Activated T-helper 1 cell treated with Interleukin-2 at 50 U/mL for 16 hours (primary cell): ENCODE measurements at regions not wholly inside any gene's neighbourhood (a gene's known extent, or its start where the extent isn't known, plus 50 kb on each side); places are given as distances from the start of the nearest gene placed in this dataset.
"Not testable (repeated sequence)": the region's sequence is repeated elsewhere in the genome, so short reads cannot be mapped to it uniquely, and the experiment has no call there.

Experiments
- DNase-seq: peaks from one replicate; pipeline ENCODE4 v3.0.0-alpha.2; 2020; ENCODE audit warnings: low read depth

GRCh38 chr5:135157421-135158313 is 123.6 kb upstream of the PITX1 start:
- no peak for DNase-seq

GRCh38 chr5:135156715-135157404 is 122.8 kb upstream of the PITX1 start:
- DNase-seq: no peak

DNA sequence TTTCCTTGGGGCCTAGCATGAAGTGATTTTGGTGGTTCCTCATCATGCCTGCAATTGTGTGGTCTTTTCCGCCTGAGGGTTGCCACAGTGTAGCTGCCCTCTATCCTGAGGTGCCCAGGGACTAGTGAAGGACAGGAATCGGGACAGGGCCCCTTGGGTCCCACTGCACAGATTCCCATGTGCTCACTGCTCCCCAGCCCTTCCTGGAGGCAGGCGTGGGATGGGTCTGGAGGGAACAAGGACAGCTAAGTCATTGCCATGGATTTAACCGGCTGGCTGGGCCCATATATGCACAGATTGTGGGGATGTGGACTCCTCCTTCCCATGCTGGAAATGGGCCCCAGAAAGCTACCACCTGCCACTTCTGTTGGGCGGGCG is 122.3 kb upstream of the PITX1 start:
- DNase-seq: no peak

DNA sequence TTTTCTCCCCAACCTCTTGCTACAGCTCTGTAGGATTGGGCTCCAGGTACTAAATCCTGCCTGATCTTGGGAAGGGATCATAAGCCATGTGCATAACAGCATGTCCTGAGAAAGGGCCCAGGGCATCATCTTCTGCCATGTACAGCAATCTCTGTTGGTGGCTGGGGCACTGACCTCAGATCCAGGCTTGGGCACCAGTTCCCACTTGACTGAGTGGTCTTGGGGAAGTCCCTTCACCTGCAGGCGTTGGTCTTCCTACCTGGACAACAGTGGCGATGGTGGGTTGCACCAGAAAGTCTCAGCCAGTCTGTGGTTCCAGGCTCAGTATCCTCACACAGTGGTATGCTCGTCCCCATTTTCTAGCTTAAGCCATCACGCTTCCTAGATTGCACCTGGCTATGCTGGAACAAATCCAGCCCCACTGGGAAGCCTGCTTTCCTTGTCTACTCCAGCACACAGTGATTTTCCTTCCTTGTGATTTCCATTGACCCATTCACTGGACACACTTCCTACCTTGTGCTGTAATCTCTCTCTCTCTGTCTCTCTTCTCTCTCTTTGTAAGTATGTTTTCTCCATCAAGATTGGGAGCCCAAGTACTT is 121.7 kb upstream of the PITX1 start:
- DNase-seq: no peak

GRCh38 chr5:135154961-135155360 is 120.9 kb upstream of the PITX1 start:
- DNase-seq: no peak

DNA sequence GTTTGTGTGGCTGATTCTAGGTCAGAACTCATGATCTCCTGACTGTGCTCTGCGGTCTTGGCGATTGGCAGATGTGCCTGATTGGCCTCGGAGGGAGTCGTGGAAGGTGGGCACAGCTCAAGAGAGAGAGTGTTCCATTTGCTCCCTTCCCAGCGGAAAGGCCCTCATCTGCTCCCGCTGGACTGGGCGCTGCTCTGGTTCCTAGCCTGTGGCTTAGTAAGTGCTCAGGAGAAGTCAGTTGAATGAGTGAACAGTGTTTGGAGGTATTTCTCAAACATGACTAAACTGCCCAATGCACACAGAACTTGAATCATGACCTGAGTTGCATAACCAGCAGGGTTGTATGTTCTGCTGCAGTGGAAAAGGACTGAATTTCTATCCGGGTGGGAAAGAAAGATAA is 120.2 kb upstream of the PITX1 start:
- DNase-seq: no peak

DNA sequence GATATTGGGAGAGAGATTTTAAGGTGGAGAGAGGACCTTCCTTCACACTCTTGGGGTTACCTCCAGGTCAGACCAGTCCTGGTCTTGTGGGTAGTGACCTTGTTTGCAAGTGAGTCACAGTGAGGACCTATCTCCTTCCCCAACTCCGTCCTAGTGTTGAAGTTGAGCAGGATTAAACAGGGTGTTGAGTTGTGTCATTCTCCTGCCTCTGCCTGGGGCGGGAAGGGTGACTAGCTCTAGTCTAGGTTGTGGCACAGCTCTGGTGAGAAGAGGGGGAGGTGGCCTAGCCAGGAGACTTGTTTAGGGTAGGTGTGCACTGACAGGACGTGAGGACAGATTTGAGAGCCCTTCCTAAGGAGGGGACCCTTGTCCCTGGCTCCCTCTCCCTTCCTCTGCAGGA is 119.6 kb upstream of the PITX1 start:
- DNase-seq: no peak

DNA sequence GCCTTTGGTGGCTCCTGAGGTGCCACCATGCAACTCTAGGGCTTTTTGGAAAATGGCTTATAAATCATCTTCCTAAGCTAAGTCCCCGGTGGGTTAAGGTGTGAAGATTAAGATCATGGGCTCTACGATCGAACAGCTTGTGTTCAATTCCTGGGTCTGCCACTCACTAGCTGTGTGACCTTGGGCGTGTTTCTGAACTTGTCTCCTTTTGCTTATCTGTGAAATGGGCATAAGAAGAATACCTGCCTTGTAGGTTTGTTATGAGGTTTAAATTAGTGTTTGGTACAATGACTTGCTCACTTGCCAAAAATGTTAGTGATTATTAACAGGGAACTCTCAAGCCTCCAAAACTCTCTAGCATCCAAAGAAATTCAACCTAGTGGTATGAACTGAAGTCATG is 119.2 kb upstream of the PITX1 start:
- no peak for DNase-seq

DNA sequence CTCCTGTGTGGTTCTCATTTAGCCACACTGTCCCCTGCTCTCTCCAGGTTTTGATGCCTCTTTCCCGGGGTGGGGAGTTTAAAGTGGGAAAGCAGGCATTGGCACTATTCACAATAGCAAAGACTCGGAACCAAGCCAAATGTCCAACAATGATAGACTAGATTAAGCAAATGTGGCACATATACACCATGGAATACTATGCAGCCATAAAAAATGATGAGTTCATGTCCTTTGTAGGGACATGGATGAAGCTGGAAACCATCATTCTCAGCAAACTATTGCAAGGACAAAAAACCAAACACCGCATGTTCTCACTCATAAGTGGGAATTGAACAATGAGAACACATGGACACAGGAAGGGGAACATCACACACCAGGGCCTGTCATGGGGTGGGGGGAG is 117.6 kb upstream of the PITX1 start:
- not testable (repeated sequence) for DNase-seq

GRCh38 chr5:135151256-135151655 is 117.2 kb upstream of the PITX1 start:
- DNase-seq: no peak

GRCh38 chr5:135150767-135151166 is 116.7 kb upstream of the PITX1 start:
- DNase-seq: no peak

DNA sequence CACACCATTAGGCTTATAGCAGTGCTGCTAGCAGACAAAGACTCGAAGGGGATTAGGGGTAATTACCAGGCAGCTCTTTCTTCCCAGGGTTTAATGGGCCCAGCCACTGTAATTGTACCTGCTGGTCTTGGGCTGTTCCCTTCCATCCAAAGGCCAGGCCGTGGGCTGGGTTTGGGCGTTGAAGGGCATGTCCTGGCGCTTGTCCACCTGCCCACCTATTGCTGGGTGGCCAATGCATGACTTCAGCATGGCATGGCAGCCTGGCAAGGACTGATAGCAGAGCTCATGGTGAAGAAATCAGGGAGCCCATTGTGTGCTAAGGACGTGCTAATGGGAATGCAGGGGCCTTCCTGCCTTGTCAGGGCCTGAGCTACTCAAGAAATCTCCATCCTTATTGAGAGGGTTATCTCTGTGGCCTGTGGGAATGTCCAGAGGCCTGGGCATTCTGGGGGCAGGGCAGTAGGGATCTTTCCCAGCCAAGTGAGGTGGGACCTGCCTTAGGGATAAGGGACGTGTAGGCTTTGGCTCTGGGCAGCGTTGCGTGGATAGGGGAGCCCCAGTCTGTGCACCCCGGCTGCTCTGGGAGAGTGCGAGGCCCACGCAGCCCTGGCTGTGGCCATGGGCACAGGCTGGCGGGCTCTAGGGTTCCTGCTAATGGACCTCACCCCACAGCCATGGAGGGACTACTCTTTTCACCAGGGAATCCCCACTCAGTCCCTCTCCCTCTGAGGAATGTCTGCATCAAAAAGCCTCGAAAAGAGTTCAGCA is 116.1 kb upstream of the PITX1 start:
- no peak for DNase-seq

GRCh38 chr5:135149229-135149955 is 115.4 kb upstream of the PITX1 start:
- DNase-seq: no peak

GRCh38 chr5:135147294-135148090 is 113.5 kb upstream of the PITX1 start:
- no peak for DNase-seq

- no peak for DNase-seq
Measured at GRCh38 chr5:135145985-135146384, 112.0 kb upstream of the PITX1 start.

GRCh38 chr5:135143682-135144081 is 109.7 kb upstream of the PITX1 start:
- not testable (repeated sequence) for DNase-seq

DNA sequence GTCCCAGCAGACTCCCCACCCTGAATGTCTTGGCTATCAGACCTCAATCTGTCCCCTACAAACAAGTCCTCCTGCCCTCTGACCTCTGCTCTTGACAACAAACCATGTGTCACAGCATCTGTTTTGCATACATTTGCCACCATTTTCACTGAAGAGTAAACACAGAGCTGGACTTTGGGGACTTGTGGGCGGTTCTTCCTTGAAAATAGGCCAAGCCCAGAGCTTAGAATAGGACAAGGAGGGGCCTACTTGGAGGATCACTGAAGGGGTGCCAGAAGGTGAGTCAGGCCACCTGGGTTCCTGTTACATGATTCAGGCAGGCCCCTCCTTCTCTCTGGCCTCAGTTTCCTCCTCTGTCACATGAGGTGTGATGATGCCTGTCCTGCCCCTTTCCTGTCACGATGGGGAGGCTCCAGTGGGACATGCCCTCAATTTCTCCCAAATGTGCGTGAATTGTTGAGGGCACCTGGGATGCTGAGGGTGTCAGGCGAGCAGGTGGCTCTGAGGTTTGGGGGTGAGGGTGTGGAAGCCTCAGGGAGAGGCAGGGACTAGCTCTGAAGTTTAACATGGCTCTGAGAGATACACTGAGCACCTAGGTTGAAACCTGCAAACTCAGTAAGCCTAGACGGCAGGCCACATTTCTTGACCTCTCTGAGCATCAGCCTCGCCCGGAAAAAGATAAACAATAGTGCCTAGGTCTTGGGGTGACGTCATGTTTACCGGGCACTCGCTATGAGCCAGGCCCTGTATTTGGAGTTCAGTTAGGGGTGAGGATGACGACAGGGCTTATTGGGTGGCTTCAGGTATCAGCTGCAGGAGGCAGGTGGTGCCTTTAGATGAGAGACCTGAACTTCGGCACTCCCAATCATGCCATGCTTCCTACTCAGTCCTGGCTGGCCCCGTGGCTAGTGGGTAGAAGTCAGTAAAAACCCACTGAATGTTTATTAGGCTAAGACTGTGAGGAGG is 107.6 kb upstream of the PITX1 start:
- DNase-seq: no peak

DNA sequence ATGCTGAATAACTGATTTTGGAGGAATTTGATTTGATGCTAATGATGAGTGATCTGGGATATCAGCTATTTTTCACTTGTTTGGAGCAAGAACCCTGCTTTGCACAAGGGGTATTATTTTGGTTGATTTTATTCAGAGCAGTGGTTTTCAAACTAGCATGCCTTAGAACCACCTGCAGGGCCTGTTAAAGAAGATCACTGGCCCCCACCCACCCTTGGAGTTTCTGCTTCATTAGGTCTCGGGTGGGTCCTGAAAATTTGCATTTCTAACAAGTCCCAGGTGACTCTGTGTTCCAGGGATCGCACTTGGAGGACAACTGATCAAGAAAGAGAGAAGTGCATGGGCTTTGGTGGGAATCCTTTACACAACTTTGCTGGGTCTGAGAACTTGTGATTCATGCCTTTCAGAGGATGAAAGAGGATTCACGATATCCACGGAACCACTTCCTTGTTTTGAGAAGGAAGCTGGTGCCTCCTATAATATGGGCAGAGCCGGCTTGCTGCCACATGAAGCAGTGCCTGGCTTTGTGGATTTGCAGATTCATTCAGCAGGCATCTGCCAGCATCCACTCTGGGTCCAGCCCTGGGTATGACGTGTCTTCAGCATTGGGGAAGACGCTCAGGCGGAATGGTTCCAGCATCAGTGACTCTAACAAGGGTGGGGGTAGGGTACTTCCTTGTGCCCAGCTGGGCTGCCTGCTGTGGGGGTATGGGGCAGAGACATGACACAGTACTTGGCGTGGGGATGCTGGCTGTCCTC is 106.6 kb upstream of the PITX1 start:
- no peak for DNase-seq
